Ovary (tissue), 7 donors: ENCODE measurements at regions not wholly inside any gene's neighbourhood (a gene's known extent, or its start where the extent isn't known, plus 50 kb on each side); places are given as distances from the start of the nearest gene placed in this dataset.

ENCODE experiments used
- DNase-seq, 5 donors: peaks; one replicate each; pipeline ENCODE4 v3.0.0-alpha.2; 2019 to 2020
- H3K27ac ChIP-seq, 2 donors: fragments of 200-600 bp; one replicate each; pipeline versions ENCODE4 v1.5.1 to v1.8.0; 2019 to 2022
- H3K27me3 ChIP-seq: fragments of 200-600 bp; one replicate; pipeline ENCODE4 v1.8.0; 2022
- H3K36me3 ChIP-seq: fragments of 200-600 bp; sonication (generic); one replicate; pipeline ENCODE4 v1.5.1; 2019
- H3K4me1 ChIP-seq: one replicate; pipeline ENCODE4 v1.8.1; 2013; ENCODE audit warnings: mild to moderate bottlenecking, moderate library complexity; ENCODE audit not compliant: insufficient read depth
- H3K4me3 ChIP-seq: fragments of 200-600 bp; sonication (generic); one replicate; pipeline ENCODE4 v1.5.1; 2017
- H3K9me3 ChIP-seq, 2 donors: fragments of 200-600 bp in 1 of 2; sonication (generic) in 1 of 2; one replicate each; pipeline versions ENCODE4 v1.5.1 to v1.8.1; 2013 to 2019; ENCODE audit warnings: mild to moderate bottlenecking in 1 of 2, moderate library complexity in 1 of 2
- EP300 ChIP-seq: sonication (generic); formaldehyde crosslinking; IDR thresholded peaks from one replicate; pipeline ENCODE4 v1.6.1; 2017; ENCODE audit warnings: antibody characterized with exemption
- POLR2A ChIP-seq: fragments of 450-650 bp; IDR thresholded peaks from one replicate; pipeline ENCODE4 v1.6.1; 2017; ENCODE audit warnings: antibody characterized with exemption, mild to moderate bottlenecking, moderate library complexity
- WGBS, 3 donors: extraction: QIAGEN DNeasy Blood & Tissue Kit in 1 of 3; methylation state at CpG; one replicate each; pipeline versions ENCODE4 v1.1.5 to v1.1.7; 2013 to 2017; 5-methylcytosine and 5-hydroxymethylcytosine counted together
- intact Hi-C, 4 donors: fragments of 100-400 bp; cut with DNase I; formaldehyde crosslinking; loops; one replicate each; pipeline versions ENCODE4 v1.11.0 to v1.15.1; 2022 to 2023
- TF ChIP-seq, protein P1 (sequence below), 3 donors: fragments of 450-650 bp in 2 of 3; fragments of 200-600 bp in 1 of 3; IDR thresholded peaks; one replicate each; pipeline versions ENCODE4 v1.5.1 to v1.8.0; 2016 to 2022; ENCODE audit warnings: antibody characterized with exemption in 3 of 3, mild to moderate bottlenecking in 1 of 3
- donor health status: DM: no; HTN: no; CAD: no; lungs with moderate emphysema.
- donor health status: DM: no; HTN: no; CAD: no.
- donor health status: Bipolar disorder and iron deficiency.
- donor health status: DM: no; HTN: no; CAD: no.
- donor health status: DM: yes; HTN: yes; CAD: no.

DNA sequence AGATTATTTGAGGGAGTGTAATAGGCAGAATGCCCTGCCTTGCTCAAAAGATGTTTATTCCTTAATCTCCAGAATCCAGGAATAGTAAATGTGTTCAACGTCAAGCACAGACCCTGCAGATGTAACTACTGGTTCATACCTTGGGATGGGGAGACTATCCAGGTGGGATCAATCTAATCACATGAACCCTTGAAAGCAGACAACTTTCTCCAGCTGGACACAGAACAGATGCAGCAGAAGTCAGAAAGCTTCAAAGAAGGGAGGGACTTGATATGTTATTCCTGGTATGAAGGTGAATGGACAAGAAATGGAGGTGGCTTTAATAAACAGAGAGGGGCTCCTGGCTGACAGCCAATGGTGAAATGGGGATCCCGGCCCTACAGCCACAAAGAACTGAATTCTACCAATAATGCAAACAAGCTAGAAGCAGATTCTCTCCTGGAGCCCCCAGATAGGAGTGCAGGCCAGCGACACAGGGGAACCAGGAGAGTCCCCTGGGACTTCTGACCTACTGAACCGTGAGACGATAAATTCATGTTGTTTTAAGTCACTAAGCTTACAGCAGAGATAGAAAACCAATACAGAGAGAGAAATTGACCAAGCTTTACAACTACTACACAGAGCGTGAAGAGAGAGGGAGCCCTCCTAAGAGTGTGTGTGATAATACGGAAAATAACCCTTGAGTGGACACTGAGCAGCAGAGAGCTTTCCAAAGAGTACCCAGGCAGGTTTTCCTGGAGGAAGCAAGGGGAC, 133.5 kb upstream of the TMEM132C start:
- no peaks in the 10 kb centered on the region for H3K9me3 ChIP-seq
- no peaks in the 10 kb centered on the region for H3K27me3 ChIP-seq
- TF ChIP-seq EP300 (no peak), POLR2A (no peak)
- TF ChIP-seq, protein P1, sequence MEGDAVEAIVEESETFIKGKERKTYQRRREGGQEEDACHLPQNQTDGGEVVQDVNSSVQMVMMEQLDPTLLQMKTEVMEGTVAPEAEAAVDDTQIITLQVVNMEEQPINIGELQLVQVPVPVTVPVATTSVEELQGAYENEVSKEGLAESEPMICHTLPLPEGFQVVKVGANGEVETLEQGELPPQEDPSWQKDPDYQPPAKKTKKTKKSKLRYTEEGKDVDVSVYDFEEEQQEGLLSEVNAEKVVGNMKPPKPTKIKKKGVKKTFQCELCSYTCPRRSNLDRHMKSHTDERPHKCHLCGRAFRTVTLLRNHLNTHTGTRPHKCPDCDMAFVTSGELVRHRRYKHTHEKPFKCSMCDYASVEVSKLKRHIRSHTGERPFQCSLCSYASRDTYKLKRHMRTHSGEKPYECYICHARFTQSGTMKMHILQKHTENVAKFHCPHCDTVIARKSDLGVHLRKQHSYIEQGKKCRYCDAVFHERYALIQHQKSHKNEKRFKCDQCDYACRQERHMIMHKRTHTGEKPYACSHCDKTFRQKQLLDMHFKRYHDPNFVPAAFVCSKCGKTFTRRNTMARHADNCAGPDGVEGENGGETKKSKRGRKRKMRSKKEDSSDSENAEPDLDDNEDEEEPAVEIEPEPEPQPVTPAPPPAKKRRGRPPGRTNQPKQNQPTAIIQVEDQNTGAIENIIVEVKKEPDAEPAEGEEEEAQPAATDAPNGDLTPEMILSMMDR (IDR thresholded peaks at IDR 0.05) = no peak
- H3K27ac ChIP-seq = no peak overlapping the region
- H3K4me3 ChIP-seq = no peak overlapping the region
- WGBS, 3 donors = 60 to 68% (median 67%) methylated on average over 7 of the region's 7 CpGs
- no peak for DNase-seq
- intact Hi-C loops = no loop called here
- no peaks in the 10 kb centered on the region for H3K36me3 ChIP-seq
- H3K4me1 ChIP-seq = no peaks in the 10 kb centered on the region

- Histone ChIP-seq H3K27me3 (no peaks in the 10 kb centered on the region), H3K4me1 (no peaks in the 10 kb centered on the region), H3K36me3 (no peaks in the 10 kb centered on the region), H3K9me3 (no peaks in the 10 kb centered on the region), H3K4me3 (no peak overlapping the region), H3K27ac (no peak overlapping the region)
- WGBS, 3 donors = 55 to 66% (median 56%) methylated on average over 6 of the region's 6 CpGs
- no peak for DNase-seq
- intact Hi-C loops = no loop called here
- TF ChIP-seq, protein P1 (IDR thresholded peaks at IDR 0.05) = no peak
- no peak for TF ChIP-seq EP300
- TF ChIP-seq POLR2A = no peak
Observed at GRCh38 chr12:128137140-128137539, 129.8 kb upstream of the TMEM132C start.

DNA sequence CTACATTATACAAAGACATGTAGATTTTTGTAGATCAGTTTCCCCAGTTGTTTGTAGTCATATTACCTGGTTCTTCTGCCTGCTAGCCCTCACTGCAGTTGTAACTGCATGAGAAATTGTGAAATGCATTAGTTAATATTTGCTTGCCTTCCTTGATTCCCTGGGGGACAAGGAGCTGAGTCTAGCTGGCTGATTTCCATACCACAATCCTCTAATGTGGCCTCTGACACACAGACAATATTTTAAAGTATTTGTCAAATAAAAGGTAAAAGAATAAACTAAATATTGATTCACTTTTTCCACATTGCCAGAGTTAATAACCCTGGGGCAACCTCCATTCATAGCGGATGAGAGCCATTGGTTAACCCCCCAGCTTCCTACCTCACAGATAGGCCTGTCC, 128.8 kb upstream of the TMEM132C start:
- no peak for TF ChIP-seq POLR2A
- TF ChIP-seq, protein P1 (IDR thresholded peaks at IDR 0.05) = no peak
- no peak for TF ChIP-seq EP300
- 72 to 76% (median 75%) methylated on average over 1 of the region's 1 CpG for WGBS, 3 donors
- no peaks in the 10 kb centered on the region for H3K36me3 ChIP-seq
- no peak overlapping the region for H3K4me3 ChIP-seq
- no peaks in the 10 kb centered on the region for H3K27me3 ChIP-seq
- no peaks in the 10 kb centered on the region for H3K9me3 ChIP-seq
- no peak for DNase-seq
- no peak overlapping the region for H3K27ac ChIP-seq
- H3K4me1 ChIP-seq = no peaks in the 10 kb centered on the region
- intact Hi-C loops = no loop called here

- 45 to 55% (median 53%) methylated on average over 4 of the region's 4 CpGs for WGBS, 3 donors
- Histone ChIP-seq H3K4me3 (no peak overlapping the region), H3K27me3 (no peaks in the 10 kb centered on the region), H3K27ac (no peak overlapping the region), H3K9me3 (no peaks in the 10 kb centered on the region), H3K36me3 (no peaks in the 10 kb centered on the region), H3K4me1 (no peaks in the 10 kb centered on the region)
- no peak for TF ChIP-seq POLR2A
- TF ChIP-seq EP300 = no peak
- TF ChIP-seq, protein P1 (IDR thresholded peaks at IDR 0.05) = no peak
- DNase-seq = no peak
- intact Hi-C loops = no loop called here
Observed at GRCh38 chr12:128140551-128140950, 126.4 kb upstream of the TMEM132C start.
